HG03280 (cell line): ENCODE measurements at regions not wholly inside any gene's neighbourhood (a gene's known extent, or its start where the extent isn't known, plus 50 kb on each side); places are given as distances from the start of the nearest gene placed in this dataset.

Experiments used
- ATAC-seq: cut with Tn5 transposase; IDR thresholded peaks from one replicate; pipeline ENCODE4 v1.9.1; 2021; ENCODE audit warnings: mild to moderate bottlenecking, moderate library complexity; ENCODE audit not compliant: unreplicated experiment

DNA sequence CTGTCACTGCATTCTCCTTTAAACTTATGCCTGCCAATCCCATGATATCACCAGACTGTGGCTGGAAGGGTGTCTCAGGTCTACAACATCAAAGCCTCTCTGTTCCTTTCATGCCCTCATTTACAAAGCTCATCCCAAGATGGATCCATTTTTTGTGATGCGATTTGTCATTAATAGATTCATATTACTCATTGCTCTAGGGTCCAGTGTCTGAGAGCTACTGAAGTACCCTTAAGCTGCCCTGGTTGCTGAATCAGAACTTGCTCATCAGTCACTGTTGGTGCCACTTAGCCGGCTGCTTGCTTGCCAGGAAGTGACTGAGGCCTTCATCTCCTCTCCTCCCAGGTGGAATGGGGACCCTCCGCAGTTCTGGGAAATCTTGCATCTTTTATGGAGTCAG is 395.5 kb upstream of the BOD1L1 start:
- ATAC-seq = no peak

- no peak for ATAC-seq
Observed at GRCh38 chr4:14023896-14024295, 396.4 kb upstream of the BOD1L1 start.

DNA sequence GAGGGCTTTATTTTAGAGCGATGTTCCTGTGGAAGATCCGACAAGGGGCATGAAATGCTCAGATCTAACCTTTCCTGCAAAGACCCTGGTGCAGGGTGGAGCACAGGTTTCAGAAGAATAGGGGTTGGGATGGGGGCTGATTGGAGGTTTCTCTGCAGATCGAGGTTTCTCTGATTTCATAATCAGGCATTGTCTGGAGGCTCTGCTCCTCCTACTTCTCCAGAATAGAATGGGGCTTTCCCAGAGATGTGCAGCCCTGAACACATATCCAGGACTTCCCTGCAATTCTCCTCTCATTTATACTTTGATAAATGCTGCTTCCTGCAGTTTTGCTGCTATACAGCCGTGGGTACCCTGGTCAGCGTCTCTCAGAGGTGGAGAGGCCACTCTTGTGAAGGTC is 397.6 kb upstream of the BOD1L1 start:
- ATAC-seq = no peak

DNA sequence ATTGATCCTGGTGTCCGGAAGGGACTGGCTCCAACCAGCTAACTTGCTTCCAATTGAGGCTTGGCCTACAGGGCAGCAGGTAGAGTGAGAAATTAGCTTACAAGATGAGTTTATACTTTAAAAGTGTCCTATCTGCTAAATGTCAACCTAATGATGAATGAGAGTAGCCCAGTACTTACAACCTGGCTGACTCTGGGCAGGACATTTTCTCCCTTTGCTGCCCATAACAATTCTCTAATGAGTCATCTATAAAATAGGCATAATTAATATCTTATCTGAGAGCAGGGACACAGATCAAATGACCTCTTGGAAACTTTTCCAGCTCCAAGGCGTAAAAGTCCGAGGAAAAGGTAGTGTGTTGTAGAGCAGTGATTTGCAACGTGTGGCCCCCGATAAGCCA is 398.4 kb upstream of the BOD1L1 start:
- ATAC-seq = no peak

DNA sequence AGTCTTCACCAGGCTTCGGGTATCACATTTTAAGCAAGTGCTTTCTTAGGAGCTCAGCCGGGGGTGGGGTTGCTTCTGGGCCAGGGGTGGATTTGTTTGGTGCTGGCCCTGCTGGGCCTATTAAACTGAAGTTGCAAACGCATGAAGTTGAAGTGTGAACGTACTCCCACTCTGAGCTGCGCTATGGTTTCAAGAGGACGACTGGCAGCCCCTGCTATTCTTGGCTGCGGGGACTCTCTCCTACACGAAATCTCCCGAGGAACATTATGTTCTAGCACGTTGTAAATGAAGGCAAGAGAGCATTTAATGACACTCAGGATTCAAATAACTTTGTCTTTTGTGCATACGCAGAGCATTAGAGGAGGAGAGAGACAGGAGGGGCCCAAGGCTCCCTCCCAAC is 401.3 kb upstream of the BOD1L1 start:
- ATAC-seq = no peak

DNA sequence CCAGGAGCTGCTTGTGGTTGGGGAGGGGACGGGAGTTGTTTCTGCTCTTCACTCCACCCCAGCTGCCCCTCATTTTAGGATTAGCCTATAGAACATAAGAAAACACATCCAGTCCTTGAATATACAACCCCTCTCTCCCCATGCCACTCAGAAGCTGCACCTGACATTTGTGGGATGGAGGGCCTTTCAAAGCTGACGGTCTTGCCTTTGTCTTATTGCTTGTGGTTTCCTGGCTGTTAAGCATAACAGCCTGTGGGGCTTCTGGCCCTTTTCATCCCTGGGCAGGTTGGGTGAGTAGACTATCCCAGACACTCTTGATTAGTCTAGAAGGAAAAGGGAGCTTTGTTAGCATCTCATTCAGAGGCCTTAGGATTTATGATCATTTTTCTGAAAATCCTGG is 407.6 kb upstream of the BOD1L1 start:
- ATAC-seq = no peak

DNA sequence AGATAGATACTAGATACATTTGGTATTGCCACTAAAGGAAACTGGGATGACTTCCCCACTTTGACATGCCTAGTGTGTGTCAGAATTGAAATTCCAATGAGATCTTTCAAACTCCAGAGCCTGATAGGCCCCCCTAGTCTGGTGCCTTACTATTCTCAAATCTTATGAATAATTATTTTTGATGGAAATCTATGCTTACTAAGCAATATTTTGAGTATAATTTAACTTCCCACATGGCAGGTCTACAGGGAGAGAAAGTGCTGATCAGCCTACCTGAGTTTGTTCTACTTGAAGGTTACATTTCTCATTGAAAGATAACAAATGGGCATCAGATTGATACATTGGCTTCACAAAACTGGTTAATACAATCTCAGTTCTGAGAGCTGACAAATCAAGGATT is 415.7 kb upstream of the BOD1L1 start:
- no peak for ATAC-seq

DNA sequence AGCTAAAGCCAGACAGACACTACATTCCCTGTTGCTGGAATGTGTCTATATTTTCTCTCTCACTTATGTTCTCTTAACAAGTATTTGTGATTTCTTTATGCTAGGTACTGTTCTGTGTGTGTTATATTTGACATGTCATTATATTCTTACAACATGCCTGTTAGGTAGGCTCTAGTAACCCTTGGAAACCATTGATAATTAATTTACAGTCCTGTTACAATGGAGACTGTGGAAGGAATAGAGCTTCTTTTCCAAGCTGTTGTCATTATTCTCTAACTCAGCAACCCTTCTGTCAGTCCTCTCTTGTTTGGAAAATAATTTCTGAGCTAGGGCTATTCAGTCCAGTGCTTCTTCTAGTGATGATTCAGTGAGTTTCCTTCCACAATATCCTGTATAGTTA is 419.1 kb upstream of the BOD1L1 start:
- ATAC-seq = no peak

DNA sequence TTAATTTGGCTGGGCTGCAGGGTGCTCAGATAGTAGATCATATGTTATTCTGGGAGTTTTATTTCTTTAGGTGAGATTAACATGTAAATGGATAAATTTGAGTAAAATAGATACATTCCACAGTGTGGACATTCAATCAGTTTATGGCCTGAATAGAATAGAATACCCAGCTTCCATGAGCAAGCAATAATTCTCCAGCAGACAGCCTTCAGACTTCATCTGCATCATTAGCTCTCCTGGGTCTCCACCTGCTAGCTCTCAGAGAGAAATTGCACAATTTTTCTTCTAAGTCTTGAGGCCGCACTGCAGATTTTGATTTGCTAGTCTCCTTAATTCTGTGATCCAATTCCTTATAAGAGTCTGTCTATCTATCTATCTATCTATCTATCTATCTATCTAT is 420.3 kb upstream of the BOD1L1 start:
- ATAC-seq = no peak

DNA sequence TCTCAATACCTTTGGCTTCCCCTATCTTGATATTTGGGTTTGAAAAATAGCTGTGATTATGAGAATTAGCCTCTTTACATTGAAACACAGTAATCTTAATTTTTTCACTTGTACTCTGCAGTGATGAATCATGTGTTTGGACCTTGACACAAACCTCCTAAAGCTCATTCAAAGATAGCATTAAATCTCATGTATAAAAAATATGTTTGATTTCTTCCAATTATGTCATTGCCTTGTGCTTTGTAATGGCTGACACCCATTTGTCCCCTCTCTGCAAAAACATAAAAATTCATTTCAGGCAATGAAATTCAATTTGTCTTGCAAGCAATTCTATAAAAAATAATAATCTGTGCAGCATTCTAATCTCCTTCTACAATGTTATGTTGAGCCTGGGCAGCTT is 422.4 kb upstream of the BOD1L1 start:
- no peak for ATAC-seq

GRCh38 chr4:14053291-14053690 is 425.8 kb upstream of the BOD1L1 start:
- no peak for ATAC-seq

- no peak for ATAC-seq
Observed at GRCh38 chr4:14054391-14054790, 426.9 kb upstream of the BOD1L1 start.

- ATAC-seq = no peak
Observed at GRCh38 chr4:14059006-14059405, 431.5 kb upstream of the BOD1L1 start.

GRCh38 chr4:14064984-14065383 is 437.5 kb upstream of the BOD1L1 start:
- ATAC-seq = no peak

GRCh38 chr4:14065406-14065805 is 437.9 kb upstream of the BOD1L1 start:
- ATAC-seq = no peak

DNA sequence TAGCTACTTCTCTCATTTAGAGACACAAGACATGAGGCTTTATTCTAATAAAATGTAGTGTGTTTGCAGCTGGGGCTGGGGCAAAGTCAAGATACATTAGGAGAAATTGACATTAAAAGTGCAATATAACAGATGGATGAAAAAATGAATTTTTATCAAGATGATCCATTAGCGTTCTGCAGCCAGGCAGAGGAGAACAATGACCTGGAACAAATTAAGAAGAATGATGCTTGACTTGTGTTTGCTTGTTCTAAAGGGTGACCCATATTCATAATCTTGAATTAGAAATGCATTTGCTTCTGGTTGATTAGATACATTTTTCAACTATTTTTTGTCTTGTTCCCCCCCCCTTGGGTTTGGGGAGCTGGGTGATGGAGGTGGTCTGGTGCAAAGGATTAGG is 439.5 kb upstream of the BOD1L1 start:
- no peak for ATAC-seq

GRCh38 chr4:14069886-14070285 is 442.4 kb upstream of the BOD1L1 start:
- no peak for ATAC-seq

- no peak for ATAC-seq
Observed at GRCh38 chr4:14070289-14070880, 442.9 kb upstream of the BOD1L1 start.

DNA sequence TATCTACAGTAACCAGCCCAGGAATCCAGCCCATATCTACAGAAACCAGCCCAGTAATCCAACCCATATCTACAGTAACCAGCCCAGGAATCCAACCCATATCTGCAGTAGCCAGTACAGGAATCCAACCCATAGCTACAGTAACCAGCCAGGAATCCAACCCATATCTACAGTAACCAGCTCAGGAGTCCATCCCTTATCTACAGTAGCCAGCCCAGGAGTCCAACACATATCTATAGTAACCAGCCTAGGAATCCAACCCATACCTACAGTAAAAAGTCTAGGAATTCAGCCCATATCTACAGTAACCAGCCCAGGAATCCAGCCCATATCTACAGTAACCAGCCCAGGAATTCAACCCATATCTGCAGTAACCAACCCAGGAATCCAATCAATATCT is 445.0 kb upstream of the BOD1L1 start:
- ATAC-seq = no peak

- ATAC-seq = no peak
Observed at GRCh38 chr4:14076776-14077175, 449.3 kb upstream of the BOD1L1 start.

DNA sequence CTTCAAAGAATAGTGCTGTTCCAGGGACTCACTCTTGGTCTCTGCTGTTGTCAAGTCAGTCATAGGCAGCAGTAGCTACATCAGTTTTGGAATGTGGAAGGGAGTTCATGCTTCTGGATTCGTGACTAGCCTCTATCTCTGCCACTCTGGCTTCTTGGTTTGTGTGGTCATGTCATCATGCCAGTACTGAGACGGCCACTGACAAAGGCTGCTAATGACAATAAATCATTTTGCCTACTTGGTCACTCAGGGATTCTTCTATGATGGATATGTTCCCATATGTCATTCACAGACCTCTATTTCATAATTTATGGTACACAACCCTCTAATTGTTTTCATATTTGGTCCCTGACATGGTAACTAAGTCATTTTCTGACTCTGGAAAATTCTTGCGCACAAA is 450.8 kb upstream of the BOD1L1 start:
- no peak for ATAC-seq

DNA sequence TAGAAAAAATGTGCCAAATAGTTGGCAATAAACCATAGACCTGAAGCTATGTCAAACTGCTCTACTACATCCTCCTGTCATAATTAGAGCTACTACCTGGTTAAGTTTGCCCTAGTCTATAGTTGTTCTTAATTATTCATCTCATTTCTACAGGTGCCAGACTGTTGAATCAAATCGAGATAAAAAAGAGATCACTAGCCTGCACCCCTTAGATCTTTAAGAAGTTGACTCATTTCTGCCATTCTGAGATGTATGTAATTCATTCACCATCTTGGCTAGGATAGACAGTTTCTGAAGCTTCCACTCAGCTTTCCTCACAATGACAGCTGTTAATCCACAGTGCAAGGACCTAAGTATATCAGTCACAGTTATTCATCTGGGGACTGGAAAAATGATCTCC is 452.1 kb upstream of the BOD1L1 start:
- ATAC-seq = no peak

DNA sequence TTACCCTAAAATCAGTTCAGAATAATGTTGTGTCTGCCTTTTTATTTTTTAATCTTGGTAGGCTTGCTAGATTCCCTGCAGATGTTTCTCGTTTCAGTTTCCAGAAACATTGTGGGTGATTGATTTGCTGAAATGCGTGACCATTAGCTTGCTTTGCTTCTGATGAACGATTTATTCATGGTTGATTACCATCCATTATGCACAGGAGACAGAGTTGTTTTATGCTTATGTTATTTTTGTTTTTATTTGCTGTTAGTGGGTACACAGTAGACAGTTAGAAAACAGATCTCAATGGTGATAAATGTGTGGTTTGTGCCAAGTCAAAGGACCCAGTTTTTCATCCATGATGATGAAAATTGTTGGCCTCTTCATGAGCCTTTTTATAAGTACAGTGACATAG is 455.6 kb upstream of the BOD1L1 start:
- no peak for ATAC-seq

DNA sequence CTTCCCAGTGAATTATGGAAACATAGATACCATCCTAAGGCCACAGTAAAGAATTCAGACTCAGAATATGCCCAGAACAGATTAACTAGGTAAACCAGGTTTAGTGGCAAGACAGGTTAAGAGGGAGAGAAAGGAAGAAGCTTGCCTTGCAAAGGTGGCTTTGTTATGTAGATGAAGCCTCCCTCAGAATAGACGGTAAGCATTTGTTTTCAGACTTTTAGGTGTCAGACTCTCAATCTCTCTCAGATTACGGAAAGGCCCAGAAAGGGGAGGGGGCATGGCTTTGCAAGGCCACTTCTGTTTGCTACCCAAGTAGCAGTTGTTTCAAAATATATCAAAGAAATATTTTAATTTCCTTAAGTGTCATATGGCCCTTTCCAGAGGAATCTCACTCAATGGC is 457.1 kb upstream of the BOD1L1 start:
- ATAC-seq = no peak
